ENCODE measurements at regions not wholly inside any gene's neighbourhood (a gene's known extent, or its start where the extent isn't known, plus 50 kb on each side); places are given as distances from the start of the nearest gene placed in this dataset.

- TF ChIP-seq EZH2phosphoT487 (IDR thresholded peaks at IDR 0.05; ENCODE audit: unreplicated experiment): no peak
- TF ChIP-seq, protein P1, sequence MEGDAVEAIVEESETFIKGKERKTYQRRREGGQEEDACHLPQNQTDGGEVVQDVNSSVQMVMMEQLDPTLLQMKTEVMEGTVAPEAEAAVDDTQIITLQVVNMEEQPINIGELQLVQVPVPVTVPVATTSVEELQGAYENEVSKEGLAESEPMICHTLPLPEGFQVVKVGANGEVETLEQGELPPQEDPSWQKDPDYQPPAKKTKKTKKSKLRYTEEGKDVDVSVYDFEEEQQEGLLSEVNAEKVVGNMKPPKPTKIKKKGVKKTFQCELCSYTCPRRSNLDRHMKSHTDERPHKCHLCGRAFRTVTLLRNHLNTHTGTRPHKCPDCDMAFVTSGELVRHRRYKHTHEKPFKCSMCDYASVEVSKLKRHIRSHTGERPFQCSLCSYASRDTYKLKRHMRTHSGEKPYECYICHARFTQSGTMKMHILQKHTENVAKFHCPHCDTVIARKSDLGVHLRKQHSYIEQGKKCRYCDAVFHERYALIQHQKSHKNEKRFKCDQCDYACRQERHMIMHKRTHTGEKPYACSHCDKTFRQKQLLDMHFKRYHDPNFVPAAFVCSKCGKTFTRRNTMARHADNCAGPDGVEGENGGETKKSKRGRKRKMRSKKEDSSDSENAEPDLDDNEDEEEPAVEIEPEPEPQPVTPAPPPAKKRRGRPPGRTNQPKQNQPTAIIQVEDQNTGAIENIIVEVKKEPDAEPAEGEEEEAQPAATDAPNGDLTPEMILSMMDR (conservative IDR thresholded peaks at IDR 0.05; ENCODE audit: low read depth in 2 of 2): peak in 1 of 2 experiments; percentile 56; a peak in 3 of 4 replicates
- H3K4me2 ChIP-seq: no peak overlapping the region
- H3K4me1 Mint-ChIP-seq: no peaks in the 10 kb centered on the region
- no peaks in the 10 kb centered on the region for H3K4me1 ChIP-seq (ENCODE audit: insufficient read depth)
- H3K27ac ChIP-seq (ENCODE audit: low read depth): no peak overlapping the region
- no peaks in the 10 kb centered on the region for H3K9me3 Mint-ChIP-seq
- no peaks in the 10 kb centered on the region for H3K9me2 ChIP-seq (ENCODE audit: insufficient read depth)
- no peak overlapping the region for H3K4me3 Mint-ChIP-seq
- H3K27me3 ChIP-seq (ENCODE audit: insufficient read depth): no peaks in the 10 kb centered on the region
- ATAC-seq (no peak), DNase-seq (ENCODE audit: low spot score) (peak; percentile 47)
- no peak overlapping the region for H2AFZ ChIP-seq
- no peaks in the 10 kb centered on the region for H3K36me3 ChIP-seq (ENCODE audit: insufficient read depth)
- no peaks in the 10 kb centered on the region for H3K27me3 Mint-ChIP-seq (ENCODE audit: insufficient read depth, low read depth, poor library complexity)
- no peaks in the 10 kb centered on the region for H3K79me2 ChIP-seq (replicated peaks; ENCODE audit: insufficient read depth)
- H3K27ac Mint-ChIP-seq: no peak overlapping the region
- H3F3A ChIP-seq (replicated peaks; ENCODE audit: low read depth): no peaks in the 10 kb centered on the region
- no peaks in the 10 kb centered on the region for H4K20me1 ChIP-seq (replicated peaks; ENCODE audit: insufficient read depth)
- H3K36me3 Mint-ChIP-seq (ENCODE audit: low read depth): no peaks in the 10 kb centered on the region
- H3K4me3 ChIP-seq: no peak overlapping the region
These were observed 352.4 kb downstream of the USP25 start for GRCh38 chr21:16082038-16082816.

GRCh38 chr21:16084776-16085364 is 355.1 kb downstream of the USP25 start:
- H3K4me3 Mint-ChIP-seq: no peak overlapping the region
- no peaks in the 10 kb centered on the region for H3K4me1 Mint-ChIP-seq
- no peaks in the 10 kb centered on the region for H3K27me3 Mint-ChIP-seq (ENCODE audit: insufficient read depth, low read depth, poor library complexity)
- Histone ChIP-seq H3K4me3 (no peak overlapping the region), H3K27me3 (ENCODE audit: insufficient read depth) (no peaks in the 10 kb centered on the region), H4K20me1 (replicated peaks; ENCODE audit: insufficient read depth) (no peaks in the 10 kb centered on the region), H3K9me2 (ENCODE audit: insufficient read depth) (no peaks in the 10 kb centered on the region), H2AFZ (peak overlapping the region; percentile 74; the same call in 1 of the 2 replicates), H3K36me3 (ENCODE audit: insufficient read depth) (no peaks in the 10 kb centered on the region), H3K4me2 (no peak overlapping the region), H3K79me2 (replicated peaks; ENCODE audit: insufficient read depth) (no peaks in the 10 kb centered on the region), H3K4me1 (ENCODE audit: insufficient read depth) (no peaks in the 10 kb centered on the region), H3K27ac (ENCODE audit: low read depth) (no peak overlapping the region), H3F3A (replicated peaks; ENCODE audit: low read depth) (no peaks in the 10 kb centered on the region)
- no peaks in the 10 kb centered on the region for H3K9me3 Mint-ChIP-seq
- DNase-seq (ENCODE audit: low spot score) (no peak), ATAC-seq (no peak)
- TF ChIP-seq ZNF462 (CRISPR knock-in tag; IDR thresholded peaks at IDR 0.05) (no peak), NANOG (IDR thresholded peaks at IDR 0.05; ENCODE audit: borderline replicate concordance) (no peak)
- no peaks in the 10 kb centered on the region for H3K36me3 Mint-ChIP-seq (ENCODE audit: low read depth)
- no peak overlapping the region for H3K27ac Mint-ChIP-seq

Data from GM23338 (cell line).